ENCODE measurements at regions not wholly inside any gene's neighbourhood (a gene's known extent, or its start where the extent isn't known, plus 50 kb on each side); places are given as distances from the start of the nearest gene placed in this dataset.
"Not testable (repeated sequence)": the region's sequence is repeated elsewhere in the genome, so short reads cannot be mapped to it uniquely, and the experiment has no call there.

DNA sequence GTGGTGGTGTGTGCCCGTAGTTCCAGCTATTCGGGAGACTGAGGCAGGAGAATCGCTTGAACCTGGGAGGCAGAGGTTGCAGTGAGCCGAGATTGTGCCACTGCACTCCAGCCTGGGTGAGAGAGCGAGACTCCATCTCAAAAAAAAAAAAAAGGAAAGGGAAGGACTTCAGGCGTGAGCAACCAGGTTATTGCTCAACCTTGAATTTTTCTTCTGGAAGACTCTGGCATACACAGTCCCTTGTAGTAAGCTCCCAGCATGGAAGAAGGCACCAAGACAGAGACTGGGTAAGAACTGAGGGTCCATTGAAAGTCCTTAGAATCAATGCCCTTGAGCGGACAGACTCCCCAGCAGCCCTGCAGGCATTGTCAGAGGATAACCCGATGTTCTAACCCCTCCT, 75.0 kb downstream of the C9orf50 start:
- DNase-seq (ENCODE audit: low read depth in 2 of 2): not testable (repeated sequence)

DNA sequence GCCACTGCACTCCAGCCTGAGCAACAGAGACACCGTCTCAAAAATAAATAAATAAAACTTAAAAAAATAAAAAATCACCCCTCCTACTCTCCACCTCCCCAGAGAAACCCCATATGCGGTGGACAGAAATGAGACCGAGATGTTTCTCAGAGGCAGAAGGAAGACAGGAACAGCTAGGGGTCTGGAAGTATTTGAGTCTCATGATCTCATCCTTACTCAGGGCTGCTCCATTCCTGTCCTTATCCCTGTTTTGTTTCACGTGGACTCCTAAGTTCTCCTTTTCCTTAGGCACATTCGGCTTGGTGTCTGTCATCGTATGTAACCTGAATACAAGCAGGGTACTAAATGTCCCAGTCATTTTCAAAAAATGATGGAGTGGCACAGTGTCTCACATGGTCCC, 76.1 kb downstream of the C9orf50 start:
- DNase-seq (ENCODE audit: low read depth in 2 of 2): no peak

DNA sequence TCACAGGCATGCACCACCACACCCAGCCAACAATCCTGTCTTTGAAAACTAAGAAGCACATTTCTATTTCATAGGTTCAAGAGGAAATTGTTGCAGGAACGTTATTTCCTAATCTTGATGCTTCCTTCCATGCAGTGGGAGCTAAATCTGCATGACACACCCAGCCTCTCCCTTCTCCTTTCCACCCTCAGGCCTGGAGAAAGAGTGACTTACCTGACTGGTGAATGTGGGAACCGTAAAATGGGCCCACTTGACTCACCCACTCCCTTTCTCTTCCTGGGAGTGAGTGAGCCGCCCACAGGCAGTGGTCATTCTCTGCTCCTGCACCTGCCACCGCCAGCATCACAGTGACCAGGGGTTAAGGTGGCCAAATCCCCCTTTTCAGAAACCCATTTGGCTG, 78.2 kb downstream of the C9orf50 start:
- DNase-seq (ENCODE audit: low read depth in 2 of 2): no peak

DNA sequence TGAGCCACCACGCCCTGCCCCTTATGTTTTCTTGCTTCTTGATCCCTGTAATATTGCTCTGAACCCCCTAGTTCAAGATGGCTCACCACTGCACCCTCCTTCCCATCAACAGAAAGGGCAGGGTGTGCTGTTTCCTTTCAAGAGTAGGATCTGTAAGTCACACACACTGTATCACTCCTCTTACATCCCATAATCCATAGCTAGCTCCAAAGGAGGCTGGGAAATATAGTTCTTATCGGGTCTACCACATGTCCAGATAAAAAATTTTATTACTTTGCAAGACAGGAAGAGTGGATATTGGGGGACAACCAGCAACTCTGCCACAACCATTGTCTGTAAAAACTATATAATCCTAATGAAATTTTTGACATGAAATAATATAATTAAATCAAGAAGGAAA, 79.6 kb downstream of the C9orf50 start:
- DNase-seq (ENCODE audit: low read depth in 2 of 2): no peak

DNA sequence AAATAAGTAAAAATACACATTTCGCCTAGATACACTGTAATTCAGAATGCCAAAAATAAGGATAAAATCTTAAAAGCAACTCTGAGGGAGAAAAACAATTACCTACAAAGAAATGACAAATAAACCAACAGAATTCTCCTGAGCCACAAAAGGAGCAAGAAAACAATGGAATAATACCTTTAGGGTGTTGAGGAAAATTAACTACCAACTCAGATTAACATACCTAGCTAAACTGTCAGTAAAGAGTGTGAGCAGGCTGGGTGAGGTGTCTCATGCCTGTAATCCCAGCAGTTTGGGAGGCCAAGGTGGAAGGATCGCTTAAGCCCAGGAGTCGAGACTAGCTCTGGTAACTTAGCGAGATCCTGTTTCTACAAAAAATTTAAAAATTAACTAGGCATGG, 81.5 kb downstream of the C9orf50 start:
- no peak for DNase-seq (ENCODE audit: low read depth in 2 of 2)

DNA sequence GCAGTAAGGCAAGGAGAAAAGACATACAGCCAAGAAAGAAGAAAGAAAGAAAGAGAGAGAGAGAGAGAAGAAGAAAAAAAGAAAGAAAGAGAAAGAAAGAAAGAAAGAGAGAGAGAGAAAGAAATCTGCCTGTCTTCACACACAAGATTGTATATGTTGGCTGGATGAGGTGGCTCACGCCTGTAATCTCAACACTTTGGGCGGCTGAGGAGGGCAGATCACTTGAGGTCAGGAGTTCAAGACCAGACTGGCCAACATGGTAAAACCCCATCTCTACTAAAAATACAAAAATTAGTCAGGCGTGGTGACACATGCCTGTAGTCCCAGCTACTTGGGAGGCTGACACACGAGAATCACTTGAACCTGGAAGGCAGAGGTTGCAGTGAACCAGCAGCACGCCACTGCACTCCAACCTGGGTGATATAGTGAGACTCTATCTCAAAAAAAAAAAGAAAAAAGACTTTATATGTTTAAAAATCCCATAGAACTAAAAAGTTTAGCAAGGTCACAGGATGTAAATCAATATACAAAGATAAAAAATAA, 89.0 kb downstream of the C9orf50 start:
- not testable (repeated sequence) for DNase-seq (ENCODE audit: low read depth in 2 of 2)

DNA sequence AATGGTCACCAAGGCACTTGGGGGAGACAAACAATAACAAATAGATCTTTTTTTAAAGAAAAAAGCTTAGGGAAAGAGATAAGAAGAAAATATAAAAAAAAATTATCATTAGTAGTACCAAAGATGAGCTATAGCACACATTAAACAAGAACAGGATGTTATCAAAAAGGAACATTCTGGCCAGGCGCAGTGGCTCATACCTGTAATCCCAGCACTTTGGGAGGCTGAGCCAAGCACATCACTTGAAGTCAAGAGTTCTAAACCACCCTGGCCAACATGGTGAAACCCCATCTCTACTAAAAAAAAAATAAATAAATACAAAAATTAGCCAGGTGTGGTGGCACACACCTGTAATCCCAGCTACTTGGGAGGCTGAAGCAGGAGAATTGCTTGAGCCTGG, 92.9 kb downstream of the C9orf50 start:
- not testable (repeated sequence) for DNase-seq (ENCODE audit: low read depth in 2 of 2)

DNA sequence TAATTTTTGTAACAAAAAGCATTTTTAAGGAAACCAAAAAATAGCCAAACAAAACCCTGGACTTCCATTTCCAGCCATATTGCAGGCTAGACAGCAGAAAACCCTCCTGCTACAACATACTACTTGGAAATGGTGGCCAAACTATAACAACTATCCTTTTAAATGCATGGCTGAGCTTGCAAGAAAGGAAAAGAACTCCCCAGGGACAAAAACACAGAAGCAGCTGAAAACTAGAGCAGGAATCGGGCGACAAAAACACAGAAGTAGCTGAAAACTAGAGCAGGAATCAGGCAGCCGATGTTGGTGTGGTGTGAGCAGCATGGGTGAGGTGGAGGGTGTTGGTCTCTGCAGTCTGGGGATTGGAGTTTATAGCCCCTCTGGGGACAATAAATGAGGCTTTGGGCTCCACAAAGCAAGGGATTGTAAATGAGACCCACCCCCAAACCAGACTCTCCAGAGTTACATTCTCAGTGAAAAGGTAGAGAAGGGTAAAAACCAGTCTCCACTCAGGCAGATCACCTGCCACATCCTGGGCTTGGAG, 95.2 kb downstream of the C9orf50 start:
- DNase-seq (ENCODE audit: low read depth in 2 of 2): no peak

DNA sequence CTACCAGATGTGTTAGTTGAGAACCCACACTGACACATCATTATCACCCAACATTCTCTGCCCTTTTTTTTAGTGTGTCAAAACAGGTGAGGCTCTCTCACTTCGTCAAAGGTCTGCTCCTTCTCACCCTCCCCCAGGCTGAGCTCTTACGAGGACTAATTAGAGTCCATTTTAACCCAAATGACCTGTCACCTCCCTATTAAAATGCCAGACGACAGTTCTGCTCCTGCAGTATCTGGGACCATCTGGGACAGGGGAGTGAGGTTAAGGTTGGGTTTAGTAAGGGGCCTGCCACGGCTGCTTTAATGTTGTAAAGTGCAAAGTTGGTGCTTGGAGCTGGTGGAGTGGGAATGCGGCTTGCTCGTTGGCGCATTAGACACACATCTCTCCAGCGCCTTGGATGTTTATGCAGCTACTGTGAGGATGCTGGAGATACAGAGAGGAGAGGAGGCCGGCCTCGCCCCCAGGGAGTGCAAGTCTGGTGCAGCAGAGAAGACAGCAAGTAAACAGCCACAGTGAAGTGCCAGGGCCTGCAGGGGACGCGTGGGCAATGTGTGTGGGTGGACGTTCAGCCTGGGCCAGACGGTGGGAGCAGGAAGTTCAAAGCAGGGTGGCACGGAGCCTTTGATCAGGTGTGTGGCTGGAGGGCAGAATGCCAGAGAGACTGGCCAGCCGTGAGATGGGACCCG, 96.2 kb downstream of the C9orf50 start:
- DNase-seq (ENCODE audit: low read depth in 2 of 2): no peak

DNA sequence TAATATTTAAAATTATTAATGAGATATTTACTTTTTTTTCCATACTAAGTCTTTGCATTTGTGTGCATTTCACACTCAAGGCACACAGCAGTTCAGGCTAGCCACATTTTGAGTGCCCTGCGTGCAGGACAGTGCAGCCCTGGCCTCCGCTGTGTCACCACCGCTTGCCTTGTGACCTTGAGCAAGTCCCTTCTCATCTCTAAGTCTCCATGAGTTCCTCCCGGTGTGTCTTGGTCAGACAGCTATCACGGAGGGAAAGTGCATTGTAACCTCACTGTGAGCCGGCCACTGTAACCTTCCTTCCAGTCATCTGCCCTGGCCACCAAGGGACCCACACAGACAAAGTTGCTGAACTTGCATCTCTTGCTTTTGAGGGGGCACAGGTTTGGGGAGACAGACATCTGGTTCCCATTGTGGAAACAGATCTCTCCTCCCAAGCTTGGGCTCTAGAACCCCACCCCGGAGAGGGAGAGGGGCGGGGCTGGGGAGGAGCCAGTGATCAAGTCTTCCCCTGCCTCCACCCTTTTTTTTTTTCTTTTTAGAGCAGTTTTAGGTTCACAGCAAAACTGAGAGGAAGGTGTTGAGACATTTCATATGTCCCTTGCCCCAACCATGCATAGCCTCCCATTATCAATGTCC, 96.8 kb downstream of the C9orf50 start:
- DNase-seq (ENCODE audit: low read depth in 2 of 2): no peak

DNA sequence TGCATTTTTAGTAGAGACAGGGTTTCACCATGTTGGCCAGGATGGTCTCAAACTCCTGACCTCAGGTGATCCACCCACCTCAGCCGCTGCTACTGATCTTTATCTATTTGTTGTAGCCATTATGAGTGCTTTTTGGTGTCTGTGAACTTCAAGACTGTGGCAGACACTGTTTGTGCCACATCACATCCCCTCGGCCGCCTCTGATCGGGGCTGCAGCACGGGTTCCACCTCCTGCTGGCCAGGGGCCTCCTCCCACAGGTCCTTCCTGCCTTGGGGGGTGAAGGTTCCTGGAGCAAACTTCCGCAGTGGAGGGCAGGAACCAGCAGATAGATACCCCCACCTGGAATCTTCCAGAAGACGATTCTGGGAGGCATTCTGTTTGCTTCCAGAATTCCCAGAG, 98.5 kb downstream of the C9orf50 start:
- no peak for DNase-seq (ENCODE audit: low read depth in 2 of 2)

DNA sequence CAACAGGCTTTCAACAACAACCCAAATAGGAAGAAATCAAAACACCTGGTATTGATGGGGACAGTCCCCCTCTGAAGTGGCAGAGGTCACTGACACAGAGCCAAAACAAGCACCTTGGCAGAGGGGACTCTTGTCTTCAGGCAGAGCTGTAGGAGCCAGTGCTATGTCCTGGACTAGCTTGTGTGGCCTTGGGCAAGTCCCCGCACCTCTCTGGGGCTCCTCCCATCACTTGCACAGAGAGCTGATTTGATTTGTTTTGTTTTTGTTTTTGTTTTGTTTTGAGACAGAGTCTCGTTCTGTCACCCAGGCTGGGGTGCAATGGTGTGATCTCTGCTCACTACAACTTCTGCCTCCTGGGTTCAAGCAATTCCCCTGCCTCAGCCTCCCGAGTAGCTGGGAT, 100.8 kb downstream of the C9orf50 start:
- no peak for DNase-seq (ENCODE audit: low read depth in 2 of 2)

DNA sequence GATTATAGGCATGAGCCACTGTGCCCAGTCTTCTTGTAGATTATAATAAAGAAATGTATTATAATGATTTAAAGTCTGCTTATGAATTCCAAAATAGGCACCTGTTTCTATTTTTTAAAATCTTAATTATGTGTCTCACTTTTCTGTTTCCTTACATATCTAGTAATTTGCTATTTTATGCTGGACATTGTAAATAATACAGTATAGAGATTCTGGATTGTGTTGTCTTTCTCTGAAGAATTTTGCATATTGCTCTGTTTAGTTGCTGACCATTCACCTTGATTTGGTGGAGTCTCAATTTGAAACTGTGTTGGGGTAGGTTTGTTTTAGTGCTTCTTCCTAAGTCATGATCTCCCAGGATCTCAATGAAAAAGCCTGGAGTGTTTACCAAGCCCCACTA, 102.8 kb downstream of the C9orf50 start:
- no peak for DNase-seq (ENCODE audit: low read depth in 2 of 2)

DNA sequence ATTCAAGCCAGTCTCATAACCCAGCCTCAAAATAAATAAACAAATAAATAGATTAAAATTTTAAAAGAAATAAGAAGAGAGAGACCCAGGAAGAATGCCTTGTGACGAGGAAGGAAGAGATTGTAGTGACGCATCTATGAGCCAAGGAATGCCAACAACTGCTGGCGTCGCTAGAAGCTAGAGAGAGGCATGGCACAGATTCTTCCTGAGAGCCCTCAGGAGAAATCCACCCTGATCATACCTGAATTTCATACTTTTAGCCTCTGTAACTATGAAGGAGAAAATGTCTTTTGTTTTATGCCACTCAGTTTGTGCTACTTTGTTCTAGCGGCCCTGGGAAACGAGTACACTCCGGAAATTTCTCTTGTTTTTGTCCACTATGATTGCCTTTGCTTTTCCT, 103.9 kb downstream of the C9orf50 start:
- DNase-seq (ENCODE audit: low read depth in 2 of 2): no peak

DNA sequence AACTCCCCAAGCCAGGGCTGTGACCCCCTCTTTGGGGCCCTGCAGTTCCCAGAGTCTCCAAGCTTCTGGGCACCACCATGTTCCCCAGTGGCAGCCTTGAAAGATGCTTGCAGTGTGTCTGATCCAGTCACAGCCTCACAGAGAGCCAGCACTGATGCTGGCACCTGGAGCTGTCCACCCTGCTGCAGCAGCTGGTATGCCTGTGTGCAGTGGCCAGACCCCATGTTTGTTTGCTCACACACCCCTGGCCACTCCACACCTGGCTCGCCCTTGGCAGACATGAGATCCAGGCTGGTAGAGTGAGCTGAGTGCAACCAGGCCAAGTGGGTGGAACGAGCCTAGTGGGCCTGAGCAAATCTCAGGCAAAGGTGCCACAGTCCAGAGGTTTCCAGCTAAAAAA, 106.0 kb downstream of the C9orf50 start:
- no peak for DNase-seq (ENCODE audit: low read depth in 2 of 2)

DNA sequence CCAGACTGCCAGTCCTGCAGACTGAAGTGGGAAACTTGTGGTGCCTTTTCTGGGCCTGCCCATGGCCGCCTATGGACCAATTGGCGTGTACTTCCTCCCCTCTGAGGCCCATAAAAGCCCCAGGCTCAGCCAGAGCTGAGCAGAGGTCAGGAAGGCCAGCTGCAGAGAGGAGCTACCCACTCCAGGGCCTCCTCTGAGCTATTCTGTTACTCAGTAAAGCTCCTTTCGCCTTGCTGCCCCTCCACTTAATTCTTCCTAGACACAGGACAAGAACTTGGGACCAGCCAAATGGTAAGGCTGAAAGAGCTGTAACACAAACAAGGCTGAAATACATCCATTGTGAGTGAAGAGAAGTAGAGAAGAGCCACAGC, 106.4 kb downstream of the C9orf50 start:
- no peak for DNase-seq (ENCODE audit: low read depth in 2 of 2)

DNA sequence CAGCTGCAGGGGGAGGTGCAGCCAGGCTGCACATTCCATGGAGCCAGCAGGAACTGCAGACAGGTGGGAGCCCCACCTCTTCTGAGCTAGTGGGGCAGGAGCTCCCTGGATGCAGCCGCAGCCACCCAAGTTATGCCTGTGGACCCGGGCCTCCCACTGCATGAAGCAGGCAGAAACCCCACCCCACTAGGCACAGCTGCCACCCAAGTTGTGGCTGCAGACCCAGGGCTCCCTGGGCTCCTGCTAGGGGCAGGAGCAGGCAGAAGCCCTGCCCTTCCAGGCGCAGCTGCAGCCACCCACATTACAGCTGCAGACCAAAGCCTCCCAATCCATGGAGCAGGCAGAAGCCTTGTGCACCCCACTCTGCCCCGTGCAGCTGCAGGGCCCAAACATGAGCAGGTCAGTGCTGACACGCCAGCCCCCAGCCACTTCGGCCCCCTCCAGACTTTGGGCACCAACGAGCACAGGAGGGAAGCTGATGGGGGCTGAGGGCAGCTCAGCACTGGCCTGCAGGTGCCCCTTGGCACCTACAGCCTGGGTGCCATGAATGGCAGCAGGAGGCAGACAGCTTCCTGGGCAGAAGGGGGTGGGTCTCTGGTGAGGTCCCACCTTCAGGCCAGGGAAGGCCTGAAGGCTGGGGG, 106.9 kb downstream of the C9orf50 start:
- no peak for DNase-seq (ENCODE audit: low read depth in 2 of 2)

DNA sequence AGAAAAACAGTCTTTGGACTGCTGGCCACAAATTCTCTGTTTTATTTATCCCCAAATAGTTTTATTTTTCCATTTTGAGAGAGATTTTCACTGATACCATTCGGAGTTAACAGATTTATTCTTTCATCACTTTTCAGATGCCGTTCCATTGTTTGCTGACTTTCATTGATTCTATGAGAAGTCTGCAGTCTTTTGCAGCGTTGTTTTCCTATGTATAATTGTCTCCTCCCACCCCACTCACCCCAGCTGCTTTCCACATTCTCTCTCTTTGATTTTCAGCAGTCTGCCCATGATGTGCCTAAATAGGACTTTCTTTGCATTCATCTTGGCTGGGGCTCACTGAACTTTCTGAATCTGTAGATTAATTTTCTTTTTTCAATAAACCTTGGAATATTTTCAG, 107.6 kb downstream of the C9orf50 start:
- no peak for DNase-seq (ENCODE audit: low read depth in 2 of 2)

DNA sequence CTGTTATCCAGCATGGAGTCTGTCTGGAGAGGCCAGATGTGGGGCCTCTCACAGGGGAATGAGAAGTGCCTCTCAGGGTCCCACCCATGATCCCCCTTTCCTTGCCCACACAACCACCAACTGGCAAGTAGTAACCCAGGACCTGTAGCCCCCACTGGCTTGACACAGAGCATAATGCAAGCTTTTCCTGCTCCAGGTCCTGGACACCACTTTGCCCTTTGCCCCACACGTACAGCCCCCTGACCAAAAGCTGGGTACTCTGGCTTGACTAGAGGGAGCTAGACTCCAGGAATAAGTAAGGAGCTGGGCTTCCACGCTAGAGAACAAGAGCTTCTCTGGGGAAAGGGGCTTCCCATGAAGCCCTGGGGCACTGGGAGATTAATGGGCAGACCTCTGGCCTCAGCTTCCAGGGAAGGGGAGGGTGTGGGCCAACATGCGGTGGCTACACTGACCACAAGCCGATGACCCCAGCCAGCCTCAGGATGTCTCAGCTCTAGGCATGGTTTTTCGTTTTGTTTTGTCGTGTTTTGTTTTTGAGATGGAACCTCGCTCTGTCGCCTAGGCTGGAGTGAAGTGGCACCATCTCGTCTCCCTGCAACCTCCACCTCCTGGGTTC, 109.5 kb downstream of the C9orf50 start:
- DNase-seq (ENCODE audit: low read depth in 2 of 2): no peak

DNA sequence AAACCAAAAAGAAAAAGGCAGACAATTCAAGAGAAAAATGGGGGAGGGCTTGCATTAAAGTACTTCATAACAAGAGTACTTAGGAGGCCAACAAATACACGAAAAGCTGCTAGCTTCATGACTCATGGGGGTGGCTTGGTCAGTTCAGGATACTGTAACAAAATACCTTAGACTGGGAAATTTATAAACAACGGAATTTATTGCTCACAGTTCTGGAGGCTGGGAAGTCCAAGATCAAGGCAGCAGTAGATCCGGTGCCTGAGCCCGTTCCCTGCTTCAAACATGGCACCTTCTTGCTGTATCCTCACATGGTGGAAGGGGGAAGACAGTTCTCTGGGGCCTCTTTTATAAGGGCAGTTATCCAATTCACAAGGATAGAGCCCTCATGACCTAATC, 111.4 kb downstream of the C9orf50 start:
- DNase-seq (ENCODE audit: low read depth in 2 of 2): no peak

DNA sequence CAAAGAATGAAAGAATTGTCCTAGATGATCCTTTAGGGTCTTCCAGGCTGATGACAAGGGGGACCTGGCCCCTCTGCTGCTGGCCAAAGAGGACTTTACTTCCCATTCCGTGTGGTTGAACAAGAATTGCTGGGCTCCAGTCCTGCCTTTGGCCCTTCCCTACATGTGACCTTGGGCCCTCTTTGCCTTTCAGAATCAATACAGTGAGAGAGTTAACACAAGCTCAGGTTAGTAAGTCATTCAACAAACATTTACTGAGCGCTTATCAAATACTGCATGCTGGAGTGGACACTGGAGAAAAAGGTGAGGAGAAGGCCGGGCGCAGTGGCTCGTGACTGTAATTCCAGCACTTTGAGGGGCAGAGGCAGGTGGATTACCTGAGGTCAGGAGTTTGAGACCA, 113.1 kb downstream of the C9orf50 start:
- no peak for DNase-seq (ENCODE audit: low read depth in 2 of 2)

DNA sequence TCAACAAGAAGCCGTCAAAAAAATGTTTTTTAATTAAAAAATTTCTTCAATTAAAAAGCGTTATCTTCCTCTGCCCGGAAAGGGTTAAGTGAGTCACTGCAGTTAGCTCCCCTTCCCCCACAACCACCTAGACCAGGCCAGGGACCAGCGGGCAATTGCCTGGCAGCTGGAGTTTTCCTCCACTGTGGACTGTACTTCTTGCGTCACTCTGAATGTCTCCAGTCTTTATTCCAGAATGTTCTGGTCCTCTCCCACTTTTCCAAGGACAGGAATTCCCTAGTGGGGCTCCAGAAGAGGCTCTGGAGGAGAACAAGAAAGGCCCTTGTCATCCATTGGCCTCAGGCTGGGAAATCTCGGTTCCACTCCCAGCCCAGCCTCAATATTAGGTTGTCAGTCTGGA, 114.0 kb downstream of the C9orf50 start:
- no peak for DNase-seq (ENCODE audit: low read depth in 2 of 2)

All from stimulated activated CD4-positive, alpha-beta T cell treated with anti-CD3 and anti-CD28 coated beads, Interleukin-15, amount 100 ng/mL, for 48 hours (primary cell).